GM06990 (cell line): ENCODE measurements at regions not wholly inside any gene's neighbourhood (a gene's known extent, or its start where the extent isn't known, plus 50 kb on each side); places are given as distances from the start of the nearest gene placed in this dataset.

ENCODE experiments used
- DNase-seq: peaks from one replicate; pipeline ENCODE4 v3.0.0-alpha.2; 2011; ENCODE audit not compliant: insufficient read length; ENCODE audit errors: extremely low read depth
- H3K27me3 ChIP-seq: replicated peaks from 2 replicates; pipeline ENCODE4 v1.6.0; 2011; ENCODE audit warnings: low read length; ENCODE audit not compliant: control insufficient read depth, insufficient read depth
- H3K36me3 ChIP-seq: 2 replicates; pipeline ENCODE4 v1.5.1; 2011; ENCODE audit warnings: low read length; ENCODE audit not compliant: control insufficient read depth, insufficient read depth
- H3K4me3 ChIP-seq: replicated peaks from 2 replicates; pipeline ENCODE4 v1.5.1; 2011; ENCODE audit warnings: low read depth, mild to moderate bottlenecking, control low read depth, low read length
- CTCF ChIP-seq: IDR thresholded peaks from 2 replicates; pipeline ENCODE4 v1.5.1; 2011; ENCODE audit warnings: low read length, control low read depth, mild to moderate bottlenecking, inconsistent platforms; ENCODE audit not compliant: insufficient read depth, poor library complexity, severe bottlenecking

GRCh38 chr18:42137693-42138375 lies 182.8 kb downstream of the PIK3C3 start:
- TF ChIP-seq CTCF: no peak

DNA sequence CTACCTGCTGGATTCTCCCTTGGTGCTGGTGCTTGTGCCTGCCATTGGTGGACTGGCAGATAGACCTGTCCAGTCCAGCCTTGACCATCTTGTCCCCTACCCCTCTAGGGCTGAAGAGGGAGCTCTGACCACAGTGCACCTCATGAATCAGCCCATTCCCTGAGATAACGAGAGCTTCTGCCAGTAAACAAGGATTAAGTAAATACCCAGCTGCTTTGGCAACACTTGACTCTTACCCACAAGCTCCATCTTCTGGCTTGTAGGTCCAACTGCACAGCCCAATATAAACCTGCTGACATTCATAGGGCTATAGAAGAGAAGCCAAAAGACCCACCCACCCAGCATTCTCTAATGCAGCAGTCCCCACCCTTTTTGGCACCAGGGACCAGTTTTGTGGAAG lies 186.4 kb downstream of the PIK3C3 start:
- H3K36me3 ChIP-seq: no peaks in the 10 kb centered on the region
- H3K4me3 ChIP-seq: no peak overlapping the region
- no peaks in the 10 kb centered on the region for H3K27me3 ChIP-seq
- no peak for DNase-seq
- TF ChIP-seq CTCF: no peak

More at GRCh38 chr18:42137693-42138375, 182.8 kb downstream of the PIK3C3 start:
- Histone ChIP-seq H3K27me3 (no peaks in the 10 kb centered on the region), H3K36me3 (no peaks in the 10 kb centered on the region), H3K4me3 (no peak overlapping the region)
- DNase-seq: no peak

DNA sequence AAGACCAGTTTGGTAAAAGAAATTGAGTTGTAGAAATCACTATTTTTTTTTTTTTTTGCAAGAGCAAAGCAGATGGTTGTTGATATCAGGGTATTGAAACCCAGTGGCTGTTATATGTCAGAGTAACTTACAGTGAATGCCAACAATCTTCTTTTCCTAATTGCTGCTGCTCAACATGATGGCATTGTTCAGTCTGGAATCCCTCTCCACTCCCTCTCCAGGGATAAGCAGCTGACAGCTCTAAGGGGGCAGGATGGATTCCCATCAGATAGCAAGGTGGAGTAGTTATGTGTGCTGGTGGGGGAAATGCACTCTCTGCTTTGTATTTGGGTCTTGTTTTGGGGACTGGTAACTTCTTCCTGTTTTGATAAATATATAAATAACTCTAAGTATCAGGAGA lies 200.0 kb downstream of the PIK3C3 start:
- Histone ChIP-seq H3K36me3 (no peaks in the 10 kb centered on the region), H3K27me3 (no peaks in the 10 kb centered on the region), H3K4me3 (no peak overlapping the region)
- TF ChIP-seq CTCF: no peak
- no peak for DNase-seq

GRCh38 chr18:42156281-42156680 lies 201.2 kb downstream of the PIK3C3 start:
- Histone ChIP-seq H3K27me3 (no peaks in the 10 kb centered on the region), H3K4me3 (no peak overlapping the region), H3K36me3 (no peaks in the 10 kb centered on the region)
- no peak for DNase-seq
- no peak for TF ChIP-seq CTCF

- DNase-seq: no peak
- no peak for TF ChIP-seq CTCF
- H3K27me3 ChIP-seq: no peaks in the 10 kb centered on the region
- H3K4me3 ChIP-seq: no peak overlapping the region
- no peaks in the 10 kb centered on the region for H3K36me3 ChIP-seq
These were observed 202.4 kb downstream of the PIK3C3 start for GRCh38 chr18:42157420-42157819.

DNA sequence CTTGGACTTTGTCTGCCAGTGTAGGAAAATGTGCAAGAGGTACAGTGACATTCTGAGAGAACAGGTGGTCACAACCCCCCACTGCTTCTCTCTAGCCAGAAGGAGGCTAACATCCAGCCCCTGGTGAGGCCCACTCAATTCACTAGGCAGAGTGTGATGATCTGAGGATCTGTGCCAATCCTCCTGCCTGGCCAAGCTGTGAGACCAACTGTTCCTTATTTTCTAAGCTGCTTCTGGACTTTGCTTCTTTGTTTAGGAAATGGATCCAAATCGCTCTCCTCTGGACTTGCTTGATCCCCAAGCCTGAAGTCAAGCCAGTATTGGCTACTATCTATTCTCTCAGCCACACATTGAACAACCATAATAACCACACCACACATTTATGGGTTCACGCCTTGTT lies 202.8 kb downstream of the PIK3C3 start:
- no peak for TF ChIP-seq CTCF
- no peaks in the 10 kb centered on the region for H3K36me3 ChIP-seq
- no peak overlapping the region for H3K4me3 ChIP-seq
- no peaks in the 10 kb centered on the region for H3K27me3 ChIP-seq
- DNase-seq: no peak
